HT1080 (cell line): ENCODE measurements at regions not wholly inside any gene's neighbourhood (a gene's known extent, or its start where the extent isn't known, plus 50 kb on each side); places are given as distances from the start of the nearest gene placed in this dataset.

Experiments
- DNase-seq: peaks from one replicate; pipeline ENCODE4 v3.0.0-alpha.2; 2015; ENCODE audit warnings: low read depth

DNA sequence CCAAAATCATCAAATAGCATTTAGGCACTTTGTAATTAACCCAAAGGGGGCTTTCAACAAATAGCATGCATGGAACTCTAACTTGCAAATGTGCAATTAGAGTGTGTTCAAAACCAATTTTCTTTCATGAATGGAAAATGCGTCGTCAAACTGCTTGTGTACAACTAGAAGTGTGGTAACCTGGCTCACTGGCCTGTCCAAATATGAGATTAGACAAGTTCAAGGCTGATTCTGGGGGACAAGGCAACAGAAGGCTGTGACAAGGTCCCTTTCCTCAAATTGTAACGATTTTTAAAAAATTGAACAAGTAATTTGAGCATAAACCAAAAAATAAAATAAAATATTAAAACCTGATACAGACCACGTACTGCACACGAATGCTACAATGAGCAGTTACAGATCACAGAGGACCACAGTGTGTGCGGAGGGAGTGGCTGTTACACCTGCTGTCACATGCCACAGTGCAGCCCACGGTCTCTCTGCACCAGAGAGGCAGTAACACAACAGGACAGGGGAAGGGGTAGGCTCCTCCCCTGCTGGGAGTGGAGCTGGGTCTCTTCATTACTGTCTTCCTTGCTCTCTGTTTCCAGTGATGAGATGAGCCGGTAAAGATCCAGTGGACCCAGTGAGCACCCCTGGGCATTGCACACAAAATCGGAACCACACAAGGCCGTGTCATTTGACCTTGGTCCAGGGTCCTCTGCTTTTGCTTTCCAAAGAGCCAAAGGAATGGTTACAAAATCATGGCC is 252.2 kb upstream of the PDE10A start:
- no peak for DNase-seq

DNA sequence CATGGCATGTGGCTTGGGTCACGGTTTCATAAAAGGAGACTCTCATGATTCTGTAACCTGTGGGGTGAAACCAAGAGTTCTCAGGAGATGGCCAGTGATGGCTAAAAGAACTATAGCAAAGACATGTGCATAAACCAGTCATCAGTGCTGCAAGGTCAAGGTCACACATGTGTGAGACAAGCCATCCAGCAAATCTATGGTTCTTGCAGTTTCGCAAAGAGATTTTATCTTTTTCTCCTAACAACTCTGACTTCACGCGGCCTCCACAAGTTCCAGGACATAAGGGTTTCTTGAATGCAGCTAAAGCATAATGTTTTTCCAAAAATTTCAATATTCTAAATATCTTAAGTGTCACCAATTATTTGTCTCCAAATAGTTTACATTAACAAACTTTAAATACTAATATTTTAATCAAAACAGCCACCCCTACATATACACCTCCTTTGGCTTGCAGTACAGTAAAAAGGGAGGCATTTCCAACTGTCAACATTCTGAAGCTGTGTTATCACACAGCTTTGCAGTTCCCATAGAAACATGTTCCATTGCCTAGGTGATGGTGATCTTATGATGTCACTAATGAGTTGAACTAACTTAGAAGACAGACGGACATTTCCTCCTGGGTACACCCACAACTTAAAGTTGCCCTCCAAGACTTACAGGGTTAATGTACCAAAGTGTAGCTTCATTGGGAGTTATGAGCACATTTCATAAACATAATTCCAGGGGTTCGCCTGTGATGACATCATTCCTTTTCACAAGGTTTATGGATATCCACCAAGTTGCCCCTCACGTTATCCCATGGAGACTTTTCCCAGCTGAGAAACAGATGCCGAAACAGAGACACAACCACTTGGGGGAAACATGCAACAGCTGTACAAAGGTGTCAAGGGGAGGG is 250.9 kb upstream of the PDE10A start:
- DNase-seq: no peak

GRCh38 chr6:165910184-165910966 is 247.3 kb upstream of the PDE10A start:
- DNase-seq: no peak

GRCh38 chr6:165906736-165907135 is 243.7 kb upstream of the PDE10A start:
- no peak for DNase-seq

- no peak for DNase-seq
Measured at GRCh38 chr6:165905744-165906143, 242.7 kb upstream of the PDE10A start.

- DNase-seq: no peak
Measured at GRCh38 chr6:165900970-165901369, 237.9 kb upstream of the PDE10A start.

- DNase-seq: no peak
Measured at GRCh38 chr6:165899611-165900010, 236.6 kb upstream of the PDE10A start.

- peak; percentile 63 for DNase-seq
Measured at GRCh38 chr6:165895421-165896165, 232.6 kb upstream of the PDE10A start.

DNA sequence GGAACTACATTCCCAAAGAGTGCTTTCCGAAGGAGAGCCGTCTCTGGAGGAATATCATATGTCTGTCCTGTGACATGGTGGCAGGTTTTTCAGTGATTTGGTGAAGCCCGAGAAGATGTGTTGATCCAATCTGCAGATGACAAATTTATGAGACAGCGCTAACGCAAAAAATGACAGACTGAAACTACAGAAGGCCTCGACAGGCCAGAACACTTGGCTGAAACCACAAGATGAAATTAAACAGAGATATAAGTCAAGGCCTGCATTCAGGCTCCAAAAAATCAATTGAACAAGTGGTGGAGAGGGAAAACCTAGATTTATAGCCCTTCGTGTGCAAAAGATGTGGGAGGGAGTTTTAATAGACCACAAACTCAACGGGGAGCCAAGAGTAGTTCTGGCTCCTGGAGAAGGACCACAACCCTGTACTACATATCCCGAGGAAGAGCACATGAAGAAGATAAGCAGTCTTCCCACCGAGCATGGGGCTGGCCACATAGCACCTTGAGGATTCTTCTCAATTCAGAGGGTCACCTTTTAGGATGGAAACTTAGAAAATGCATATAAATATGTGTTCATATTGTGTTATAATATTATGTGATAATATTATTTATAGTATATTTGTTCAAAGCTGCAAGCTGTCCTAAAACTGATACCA is 231.3 kb upstream of the PDE10A start:
- no peak for DNase-seq

DNA sequence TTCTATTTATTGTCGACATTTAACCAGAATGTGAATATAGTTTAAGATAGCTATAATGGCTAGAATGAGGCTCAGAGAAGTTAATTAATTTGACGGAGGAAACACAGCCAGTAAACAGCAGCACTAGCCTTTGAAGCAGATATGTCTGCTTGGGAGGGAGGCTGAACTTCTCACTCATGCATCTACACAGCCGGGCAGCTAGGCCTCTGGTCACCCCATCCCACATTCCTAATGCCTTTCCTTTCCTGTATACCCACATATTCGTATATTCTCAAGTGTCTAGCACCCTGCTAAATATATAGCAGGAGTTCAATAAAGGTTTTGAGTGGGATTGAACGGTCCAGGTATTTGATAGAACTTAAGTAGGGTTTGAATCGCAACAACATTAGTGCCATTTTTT is 230.4 kb upstream of the PDE10A start:
- no peak for DNase-seq

DNA sequence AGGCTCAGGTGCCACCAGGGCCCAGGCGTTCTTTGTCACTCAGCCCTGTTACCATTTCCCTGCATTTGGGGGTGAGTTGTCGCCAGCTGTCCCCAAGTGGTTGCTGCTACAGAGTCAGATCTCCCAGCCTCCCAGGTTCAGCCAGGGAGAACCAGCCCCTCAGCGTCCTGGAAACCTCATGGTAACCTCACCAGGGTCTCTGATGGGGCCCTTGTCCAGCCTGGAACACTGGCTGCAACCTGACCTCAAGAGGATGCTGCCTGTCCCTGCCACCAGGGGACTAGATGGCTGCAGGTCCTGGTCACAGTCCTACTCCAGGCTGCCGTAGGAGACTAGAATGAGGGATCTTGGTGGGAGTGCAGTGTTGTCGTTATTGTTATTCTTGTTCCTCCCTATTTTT is 228.3 kb upstream of the PDE10A start:
- no peak for DNase-seq

GRCh38 chr6:165890404-165890735 is 227.3 kb upstream of the PDE10A start:
- DNase-seq: no peak

DNA sequence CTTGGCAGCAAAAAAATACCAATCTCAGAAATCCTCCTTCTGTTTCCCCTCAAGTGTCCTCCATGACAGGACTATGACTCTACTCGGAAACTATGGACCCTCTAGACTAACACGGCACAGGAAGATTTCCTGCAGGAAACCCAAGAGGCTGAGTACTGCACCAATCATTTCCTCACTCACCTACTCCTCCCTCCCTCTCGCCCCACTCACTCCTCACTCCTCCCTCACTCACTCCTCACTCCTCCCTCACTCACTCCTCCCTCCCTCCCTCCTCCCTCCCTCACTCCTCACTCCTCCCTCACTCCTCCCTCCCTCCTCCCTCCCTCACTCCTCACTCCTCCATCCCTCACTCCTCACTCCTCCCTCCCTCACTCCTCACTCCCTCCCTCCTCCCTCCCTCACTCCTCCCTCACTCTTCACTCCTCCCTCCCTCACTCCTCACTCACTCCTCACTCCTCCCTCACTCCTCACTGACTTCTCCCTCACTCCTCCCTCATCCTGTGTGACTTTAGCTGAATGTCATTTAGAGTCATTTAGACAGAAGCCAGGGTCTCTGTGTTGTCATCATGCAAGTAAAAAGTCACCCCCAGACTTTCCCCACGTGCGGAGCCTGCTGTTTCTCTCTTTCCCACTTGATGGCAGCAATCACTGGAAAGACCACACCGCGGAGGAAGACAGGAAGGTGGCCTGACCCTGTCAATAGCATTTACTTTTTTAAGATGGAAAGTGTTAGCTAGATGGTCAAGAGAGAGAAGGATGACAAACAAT is 226.8 kb upstream of the PDE10A start:
- peak; percentile 23 for DNase-seq

- DNase-seq: no peak
Measured at GRCh38 chr6:165886169-165886568, 223.1 kb upstream of the PDE10A start.

DNA sequence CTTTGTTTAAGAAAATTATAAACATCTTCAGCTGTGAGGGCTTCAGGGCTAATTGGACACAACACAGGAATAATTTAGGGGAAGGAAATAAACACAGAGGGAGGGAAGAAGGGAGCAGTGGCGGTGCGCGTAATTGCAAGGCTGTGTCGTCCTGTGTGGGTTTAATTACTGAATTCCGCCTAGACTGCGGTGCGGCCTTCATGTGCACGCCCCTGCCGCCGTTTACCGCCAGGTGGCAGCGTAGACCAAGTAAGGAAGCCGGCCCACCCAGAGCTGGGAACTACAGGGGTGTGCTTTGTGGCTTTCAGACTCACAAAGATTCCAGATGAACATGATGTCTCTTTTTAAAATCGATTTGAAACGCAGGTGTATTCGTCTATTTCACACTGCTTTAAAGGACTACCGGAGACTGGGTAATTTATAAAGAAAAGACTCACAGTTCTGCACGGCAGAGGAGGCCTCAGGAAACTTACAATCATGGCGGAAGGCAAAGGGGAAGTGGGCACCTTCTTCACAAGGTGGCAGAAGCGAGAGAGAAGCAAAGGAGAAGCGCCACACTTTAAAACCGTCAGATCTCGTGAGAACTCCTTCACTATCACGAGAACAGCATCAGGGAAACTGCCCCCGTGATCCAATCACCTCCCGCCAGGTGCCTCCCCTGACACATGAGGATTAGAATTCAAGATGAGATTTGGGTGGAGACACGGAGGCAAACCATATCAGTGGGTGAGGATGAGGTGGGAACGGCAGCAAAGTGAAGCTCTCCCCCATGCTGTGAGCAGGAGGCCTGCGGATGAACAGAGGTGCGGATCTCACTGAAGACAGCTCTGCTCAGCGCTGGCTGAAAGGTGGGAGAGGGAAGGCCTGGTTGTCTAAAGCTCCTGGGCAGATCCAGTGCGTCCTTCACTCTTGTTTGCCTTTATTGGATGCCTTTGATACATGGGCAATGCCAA is 222.0 kb upstream of the PDE10A start:
- peak; percentile 66 for DNase-seq

- peak; percentile 36 for DNase-seq
Measured at GRCh38 chr6:165883851-165884640, 221.0 kb upstream of the PDE10A start.

GRCh38 chr6:165881806-165882205 is 218.8 kb upstream of the PDE10A start:
- no peak for DNase-seq

DNA sequence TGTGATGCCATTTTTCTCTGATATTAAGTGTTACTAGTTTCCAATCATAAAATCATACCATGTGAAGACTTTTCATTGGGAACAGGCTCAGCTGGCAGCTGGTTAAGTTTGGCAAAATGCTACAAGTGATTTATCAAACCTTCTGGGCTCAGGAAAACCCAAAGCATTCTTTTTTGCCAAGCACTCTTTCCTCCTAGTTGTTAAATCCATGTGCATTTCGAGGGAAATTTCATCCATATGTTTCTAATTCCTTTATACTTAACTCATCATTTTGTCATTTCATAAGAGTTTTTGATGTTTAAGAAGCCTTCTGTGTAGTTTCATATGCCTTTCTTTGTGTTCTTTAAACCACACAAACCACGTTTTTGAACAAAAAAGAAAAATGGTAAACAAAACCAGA is 217.6 kb upstream of the PDE10A start:
- no peak for DNase-seq
